Spleen (tissue), 11 donors: ENCODE measurements at regions not wholly inside any gene's neighbourhood (a gene's known extent, or its start where the extent isn't known, plus 50 kb on each side); places are given as distances from the start of the nearest gene placed in this dataset.

Source experiments
- DNase-seq: peaks from one replicate; pipeline ENCODE4 v3.0.0-alpha.2; 2020
- H3K27ac ChIP-seq, 8 donors: fragments of 200-600 bp; sonication (generic) in 7 of 8; 1 replicate in 4 of 8; 2 replicates in 4 of 8; pipeline versions ENCODE4 v1.5.0 to v1.8.0; 2016 to 2021; ENCODE audit warnings: inconsistent platforms in 4 of 8, mild to moderate bottlenecking in 4 of 8, moderate library complexity in 1 of 8
- H3K27me3 ChIP-seq, 7 donors: fragments of 200-600 bp; sonication (generic) in 6 of 7; replicated peaks in 1 of 7; 1 replicate in 4 of 7; 2 replicates in 3 of 7; pipeline versions ENCODE4 v1.5.0 to v1.8.0; 2016 to 2021; ENCODE audit warnings: inconsistent platforms in 3 of 7, mild to moderate bottlenecking in 1 of 7
- H3K36me3 ChIP-seq, 6 donors: fragments of 200-600 bp; sonication (generic) in 5 of 6; 1 replicate in 4 of 6; 2 replicates in 2 of 6; pipeline versions ENCODE4 v1.5.0 to v1.8.0; 2016 to 2021; ENCODE audit warnings: inconsistent platforms in 2 of 6
- H3K4me1 ChIP-seq, 6 donors: fragments of 200-600 bp; sonication (generic) in 5 of 6; 1 replicate in 3 of 6; 2 replicates in 3 of 6; pipeline versions ENCODE4 v1.5.0 to v1.8.0; 2016 to 2021; ENCODE audit warnings: inconsistent platforms in 3 of 6
- H3K4me3 ChIP-seq, 8 donors: fragments of 200-600 bp; sonication (generic) in 7 of 8; 1 replicate in 4 of 8; 2 replicates in 4 of 8; pipeline versions ENCODE4 v1.5.0 to v1.8.0; 2016 to 2021; ENCODE audit warnings: inconsistent platforms in 4 of 8, mild to moderate bottlenecking in 4 of 8, moderate library complexity in 2 of 8
- H3K9me3 ChIP-seq, 8 donors: fragments of 200-600 bp; sonication (generic) in 7 of 8; 1 replicate in 4 of 8; 2 replicates in 4 of 8; pipeline versions ENCODE4 v1.5.0 to v1.8.0; 2016 to 2021; ENCODE audit warnings: inconsistent platforms in 4 of 8
- POLR2A ChIP-seq, 3 donors: fragments of 450-650 bp; IDR thresholded peaks; one replicate each; pipeline ENCODE4 v1.5.1; 2017; ENCODE audit warnings: antibody characterized with exemption in 3 of 3, mild to moderate bottlenecking in 1 of 3
- POLR2AphosphoS5 ChIP-seq, 3 donors: sonication (generic); formaldehyde crosslinking; IDR thresholded peaks; one replicate each; pipeline ENCODE4 v1.5.1; 2017; ENCODE audit warnings: antibody characterized with exemption in 3 of 3
- WGBS, 5 donors: extraction: QIAGEN DNeasy Blood & Tissue Kit in 3 of 5; methylation state at CpG; one replicate each; pipeline versions ENCODE4 v1.1.5 to v1.1.7; 2013 to 2018; 5-methylcytosine and 5-hydroxymethylcytosine counted together
- intact Hi-C: fragments of 100-400 bp; cut with DNase I; formaldehyde crosslinking; loops from one replicate; pipeline ENCODE4 v1.15.0; 2023; ENCODE audit warnings: low total_unique reads
- TF ChIP-seq, protein P1 (sequence below), 11 experiments: fragments of 200-600 bp in 7 of 11; fragments of 450-650 bp in 4 of 11; sonication (generic) in 4 of 11; IDR thresholded peaks in 8 of 11; conservative IDR thresholded peaks in 3 of 11; 1 replicate in 7 of 11; 2 replicates in 4 of 11; pipeline versions ENCODE4 v1.4.0 to v1.8.0; 2016 to 2021; ENCODE audit warnings: antibody characterized with exemption in 11 of 11, inconsistent platforms in 4 of 11, mild to moderate bottlenecking in 1 of 11
- donor health status: healthy with polysubstance abuse.
- donor health status: DM: no; HTN: no; CAD: no; lungs with moderate emphysema.
- donor health status: DM: no; HTN: no; CAD: no.
- donor health status: Bipolar disorder and iron deficiency.
- donor health status: healthy.
- donor health status: DM: no; HTN: no; CAD: no.
- donor health status: DM: yes; HTN: yes; CAD: no.

DNA sequence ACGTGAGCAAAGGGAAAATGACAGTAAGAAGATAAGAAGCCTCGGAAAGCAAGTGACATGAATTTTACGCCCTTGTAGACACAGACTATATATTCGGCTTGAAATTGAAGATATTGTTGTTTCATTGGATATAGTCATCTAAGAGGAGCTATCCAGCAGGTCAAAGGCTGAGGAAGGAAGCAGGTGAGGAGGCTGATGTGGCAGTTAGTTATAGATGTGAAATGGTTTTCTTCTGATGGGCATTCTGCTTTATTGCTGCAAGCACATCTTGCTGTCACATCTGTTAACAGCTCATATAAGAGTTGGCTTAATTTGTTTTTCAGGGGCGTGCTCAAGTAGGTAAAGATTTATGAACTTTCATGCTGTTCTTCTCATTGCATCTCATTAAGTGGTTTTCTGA is 146.1 kb downstream of the KLF5 start:
- H3K4me1 ChIP-seq, result no peaks in the 10 kb centered on the region
- intact Hi-C loops, result no loop called here
- H3K27ac ChIP-seq, result no peak overlapping the region
- H3K9me3 ChIP-seq, result no peaks in the 10 kb centered on the region
- H3K36me3 ChIP-seq, result no peaks in the 10 kb centered on the region
- no peak overlapping the region for H3K4me3 ChIP-seq
- 79 to 82% (median 80%) methylated on average over 5 of the region's 5 CpGs for WGBS, 5 donors
- TF ChIP-seq POLR2A (IDR thresholded peaks at IDR 0.05), result no peak
- TF ChIP-seq, protein P1, sequence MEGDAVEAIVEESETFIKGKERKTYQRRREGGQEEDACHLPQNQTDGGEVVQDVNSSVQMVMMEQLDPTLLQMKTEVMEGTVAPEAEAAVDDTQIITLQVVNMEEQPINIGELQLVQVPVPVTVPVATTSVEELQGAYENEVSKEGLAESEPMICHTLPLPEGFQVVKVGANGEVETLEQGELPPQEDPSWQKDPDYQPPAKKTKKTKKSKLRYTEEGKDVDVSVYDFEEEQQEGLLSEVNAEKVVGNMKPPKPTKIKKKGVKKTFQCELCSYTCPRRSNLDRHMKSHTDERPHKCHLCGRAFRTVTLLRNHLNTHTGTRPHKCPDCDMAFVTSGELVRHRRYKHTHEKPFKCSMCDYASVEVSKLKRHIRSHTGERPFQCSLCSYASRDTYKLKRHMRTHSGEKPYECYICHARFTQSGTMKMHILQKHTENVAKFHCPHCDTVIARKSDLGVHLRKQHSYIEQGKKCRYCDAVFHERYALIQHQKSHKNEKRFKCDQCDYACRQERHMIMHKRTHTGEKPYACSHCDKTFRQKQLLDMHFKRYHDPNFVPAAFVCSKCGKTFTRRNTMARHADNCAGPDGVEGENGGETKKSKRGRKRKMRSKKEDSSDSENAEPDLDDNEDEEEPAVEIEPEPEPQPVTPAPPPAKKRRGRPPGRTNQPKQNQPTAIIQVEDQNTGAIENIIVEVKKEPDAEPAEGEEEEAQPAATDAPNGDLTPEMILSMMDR (IDR thresholded peaks at IDR 0.05 in 8 of 11, conservative IDR thresholded peaks at IDR 0.05 in 3 of 11), result no peak
- peaks cover 0 to 17% (median 0%) of the 10 kb centered on the region in 7 donors for H3K27me3 ChIP-seq
- DNase-seq, result no peak

DNA sequence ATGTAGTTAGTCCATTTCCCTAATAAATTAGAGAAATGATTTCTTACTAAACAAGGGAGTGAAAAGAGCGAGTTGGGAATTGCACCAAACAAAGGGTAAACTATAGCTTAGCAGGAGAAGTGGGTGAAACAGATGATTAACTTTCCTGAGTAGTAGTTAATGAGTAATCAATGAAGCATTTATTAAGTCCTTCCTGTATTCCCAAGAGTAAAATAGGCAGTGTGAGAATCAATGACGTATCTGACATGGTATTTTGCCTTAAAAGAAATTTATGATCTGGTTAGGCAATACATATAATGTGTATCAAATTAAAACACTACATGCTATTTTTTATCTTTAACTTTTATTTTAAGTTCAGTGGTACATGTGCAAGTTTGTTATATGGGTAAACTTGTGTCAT is 142.8 kb downstream of the KLF5 start:
- H3K4me1 ChIP-seq, result no peaks in the 10 kb centered on the region
- no peaks in the 10 kb centered on the region for H3K9me3 ChIP-seq
- intact Hi-C loops, result no loop called here
- no peaks in the 10 kb centered on the region for H3K36me3 ChIP-seq
- TF ChIP-seq POLR2AphosphoS5 (IDR thresholded peaks at IDR 0.05), result no peak
- TF ChIP-seq, protein P1 (IDR thresholded peaks at IDR 0.05 in 8 of 11, conservative IDR thresholded peaks at IDR 0.05 in 3 of 11), result no peak
- no peak for TF ChIP-seq POLR2A (IDR thresholded peaks at IDR 0.05)
- no peak overlapping the region for H3K27ac ChIP-seq
- no peak overlapping the region for H3K4me3 ChIP-seq
- 71 to 90% (median 84%) methylated on average over 2 of the region's 2 CpGs for WGBS, 5 donors
- DNase-seq, result no peak
- peaks cover 0 to 19% (median 0%) of the 10 kb centered on the region in 7 donors for H3K27me3 ChIP-seq

DNA sequence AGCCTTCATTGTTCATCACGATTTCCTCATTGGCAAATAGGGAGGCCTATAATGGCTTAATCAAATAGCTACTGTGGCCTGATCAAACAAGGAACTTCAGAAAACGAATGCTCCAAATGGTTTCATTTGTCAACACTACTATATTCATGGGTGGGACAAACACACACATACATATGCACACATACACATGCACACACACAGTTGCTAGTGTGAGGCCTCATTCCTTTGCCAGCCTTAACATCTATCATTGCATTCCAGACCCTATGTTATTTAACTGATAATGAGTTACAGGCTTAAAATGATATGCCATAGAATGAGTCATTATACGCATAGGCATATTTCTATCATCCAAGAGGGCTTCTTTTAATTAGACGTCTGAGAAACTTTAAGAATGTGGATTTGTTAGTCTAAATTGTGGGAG is 140.2 kb downstream of the KLF5 start:
- no peaks in the 10 kb centered on the region for H3K9me3 ChIP-seq
- no peak for TF ChIP-seq POLR2A (IDR thresholded peaks at IDR 0.05)
- TF ChIP-seq POLR2AphosphoS5 (IDR thresholded peaks at IDR 0.05), result no peak
- TF ChIP-seq, protein P1 (IDR thresholded peaks at IDR 0.05 in 8 of 11, conservative IDR thresholded peaks at IDR 0.05 in 3 of 11), result no peak
- H3K4me3 ChIP-seq, result no peak overlapping the region
- no peak overlapping the region for H3K27ac ChIP-seq
- H3K36me3 ChIP-seq, result no peaks in the 10 kb centered on the region
- peaks cover 0 to 10% (median 0%) of the 10 kb centered on the region in 7 donors for H3K27me3 ChIP-seq
- 71 to 93% (median 87%) methylated on average over 4 of the region's 4 CpGs for WGBS, 5 donors
- no peak for DNase-seq
- intact Hi-C loops, result no loop called here
- H3K4me1 ChIP-seq, result no peaks in the 10 kb centered on the region

DNA sequence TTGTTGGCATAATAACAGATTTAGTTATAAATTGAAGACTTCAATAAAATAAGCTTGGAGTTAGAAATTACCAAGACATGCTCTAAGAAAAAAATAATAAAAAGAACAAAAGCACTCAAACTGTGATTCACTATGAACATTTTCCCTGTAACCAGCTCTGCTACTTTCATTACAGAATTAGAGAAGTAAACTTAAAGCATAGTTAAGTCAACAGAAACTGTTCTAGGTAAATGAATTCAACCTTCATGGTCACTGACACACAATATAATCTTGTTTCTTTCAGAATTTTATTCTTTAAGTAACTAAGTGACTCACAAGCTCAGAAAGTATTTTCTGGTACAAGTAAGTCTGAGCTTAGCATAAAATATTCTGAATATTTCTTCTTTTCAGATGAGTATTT is 136.3 kb downstream of the KLF5 start:
- Histone ChIP-seq H3K27me3 (peaks cover 0 to 3% (median 0%) of the 10 kb centered on the region in 7 donors), H3K4me3 (no peak overlapping the region), H3K27ac (no peak overlapping the region), H3K9me3 (no peaks in the 10 kb centered on the region), H3K36me3 (no peaks in the 10 kb centered on the region), H3K4me1 (no peaks in the 10 kb centered on the region)
- no peak for DNase-seq
- intact Hi-C loops, result no loop called here
- TF ChIP-seq POLR2AphosphoS5 (IDR thresholded peaks at IDR 0.05), result no peak
- TF ChIP-seq POLR2A (IDR thresholded peaks at IDR 0.05), result no peak
- TF ChIP-seq, protein P1 (IDR thresholded peaks at IDR 0.05 in 8 of 11, conservative IDR thresholded peaks at IDR 0.05 in 3 of 11), result no peak
